BE2C (cell line): ENCODE measurements at regions not wholly inside any gene's neighbourhood (a gene's known extent, or its start where the extent isn't known, plus 50 kb on each side); places are given as distances from the start of the nearest gene placed in this dataset.

Experiments used
- DNase-seq: peaks from one replicate; pipeline ENCODE4 v3.0.0-alpha.2; 2020
- H3K27me3 ChIP-seq: fragments of 250-450 bp; sonication (Bioruptor Pico); 2 replicates; pipeline ENCODE4 v1.5.1; 2020; ENCODE audit warnings: mild to moderate bottlenecking
- H3K36me3 ChIP-seq: fragments of 250-450 bp; sonication (Bioruptor Pico); 2 replicates; pipeline ENCODE4 v1.5.1; 2020; ENCODE audit warnings: mild to moderate bottlenecking
- H3K4me1 ChIP-seq: fragments of 250-450 bp; sonication (Bioruptor Pico); 2 replicates; pipeline ENCODE4 v1.5.1; 2020
- H3K4me3 ChIP-seq: 2 replicates; pipeline ENCODE4 v1.5.1; 2011; ENCODE audit warnings: low read depth, low read length
- H3K9me3 ChIP-seq: fragments of 250-450 bp; sonication (Bioruptor Pico); 2 replicates; pipeline ENCODE4 v1.5.1; 2020
- CTCF ChIP-seq: IDR thresholded peaks from 2 replicates; pipeline ENCODE4 v1.5.1; 2012; ENCODE audit warnings: mild to moderate bottlenecking, low read depth, low read length

GRCh38 chr11:42390116-42390515, 921.7 kb upstream of the API5 start:
- no peak for DNase-seq
- H3K9me3 ChIP-seq = no peaks in the 10 kb centered on the region
- H3K27me3 ChIP-seq = no peaks in the 10 kb centered on the region
- no peaks in the 10 kb centered on the region for H3K4me1 ChIP-seq
- no peak for TF ChIP-seq CTCF
- H3K36me3 ChIP-seq = no peaks in the 10 kb centered on the region
- H3K4me3 ChIP-seq = no peak overlapping the region

- no peak for DNase-seq
These were observed 914.3 kb upstream of the API5 start for GRCh38 chr11:42397483-42397882.

GRCh38 chr11:42407341-42407740, 904.5 kb upstream of the API5 start:
- H3K36me3 ChIP-seq = no peaks in the 10 kb centered on the region

More at GRCh38 chr11:42397483-42397882, 914.3 kb upstream of the API5 start:
- TF ChIP-seq CTCF = no peak
- Histone ChIP-seq H3K36me3 (no peaks in the 10 kb centered on the region), H3K4me3 (no peak overlapping the region), H3K27me3 (no peaks in the 10 kb centered on the region), H3K9me3 (no peaks in the 10 kb centered on the region), H3K4me1 (no peaks in the 10 kb centered on the region)

GRCh38 chr11:42410251-42410955, 901.4 kb upstream of the API5 start:
- Histone ChIP-seq H3K36me3 (no peaks in the 10 kb centered on the region), H3K4me3 (no peak overlapping the region), H3K4me1 (no peaks in the 10 kb centered on the region), H3K27me3 (no peaks in the 10 kb centered on the region), H3K9me3 (no peaks in the 10 kb centered on the region)
- DNase-seq = no peak
- TF ChIP-seq CTCF = no peak

More at GRCh38 chr11:42407341-42407740, 904.5 kb upstream of the API5 start:
- Histone ChIP-seq H3K27me3 (no peaks in the 10 kb centered on the region), H3K4me3 (no peak overlapping the region), H3K9me3 (no peaks in the 10 kb centered on the region), H3K4me1 (no peaks in the 10 kb centered on the region)
- peak; percentile 59 for DNase-seq
- TF ChIP-seq CTCF = peak; percentile 48

- DNase-seq = no peak
- H3K27me3 ChIP-seq = no peaks in the 10 kb centered on the region
- no peaks in the 10 kb centered on the region for H3K4me1 ChIP-seq
- H3K9me3 ChIP-seq = no peaks in the 10 kb centered on the region
- H3K4me3 ChIP-seq = no peak overlapping the region
- TF ChIP-seq CTCF = no peak
- no peaks in the 10 kb centered on the region for H3K36me3 ChIP-seq
These were observed 899.2 kb upstream of the API5 start for GRCh38 chr11:42412590-42412989.

- H3K36me3 ChIP-seq = no peaks in the 10 kb centered on the region
- H3K27me3 ChIP-seq = no peaks in the 10 kb centered on the region
- no peaks in the 10 kb centered on the region for H3K9me3 ChIP-seq
- no peak for DNase-seq
- TF ChIP-seq CTCF = no peak
- H3K4me1 ChIP-seq = no peaks in the 10 kb centered on the region
- H3K4me3 ChIP-seq = no peak overlapping the region
These were observed 894.1 kb upstream of the API5 start for GRCh38 chr11:42417691-42418090.
